ENCODE measurements at regions not wholly inside any gene's neighbourhood (a gene's known extent, or its start where the extent isn't known, plus 50 kb on each side); places are given as distances from the start of the nearest gene placed in this dataset.

- TF ChIP-seq, protein P1, sequence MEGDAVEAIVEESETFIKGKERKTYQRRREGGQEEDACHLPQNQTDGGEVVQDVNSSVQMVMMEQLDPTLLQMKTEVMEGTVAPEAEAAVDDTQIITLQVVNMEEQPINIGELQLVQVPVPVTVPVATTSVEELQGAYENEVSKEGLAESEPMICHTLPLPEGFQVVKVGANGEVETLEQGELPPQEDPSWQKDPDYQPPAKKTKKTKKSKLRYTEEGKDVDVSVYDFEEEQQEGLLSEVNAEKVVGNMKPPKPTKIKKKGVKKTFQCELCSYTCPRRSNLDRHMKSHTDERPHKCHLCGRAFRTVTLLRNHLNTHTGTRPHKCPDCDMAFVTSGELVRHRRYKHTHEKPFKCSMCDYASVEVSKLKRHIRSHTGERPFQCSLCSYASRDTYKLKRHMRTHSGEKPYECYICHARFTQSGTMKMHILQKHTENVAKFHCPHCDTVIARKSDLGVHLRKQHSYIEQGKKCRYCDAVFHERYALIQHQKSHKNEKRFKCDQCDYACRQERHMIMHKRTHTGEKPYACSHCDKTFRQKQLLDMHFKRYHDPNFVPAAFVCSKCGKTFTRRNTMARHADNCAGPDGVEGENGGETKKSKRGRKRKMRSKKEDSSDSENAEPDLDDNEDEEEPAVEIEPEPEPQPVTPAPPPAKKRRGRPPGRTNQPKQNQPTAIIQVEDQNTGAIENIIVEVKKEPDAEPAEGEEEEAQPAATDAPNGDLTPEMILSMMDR (IDR thresholded peaks at IDR 0.05; ENCODE audit: low read depth, low read length): no peak
- no peak overlapping the region for H3K4me3 ChIP-seq (ENCODE audit: low read depth, low read length)
Observed at GRCh38 chr2:101568969-101569368, 94.1 kb upstream of the RFX8 start.

- no peak overlapping the region for H3K4me3 ChIP-seq (ENCODE audit: low read depth, low read length)
Observed at GRCh38 chr2:101566632-101567228, 91.8 kb upstream of the RFX8 start.

DNA sequence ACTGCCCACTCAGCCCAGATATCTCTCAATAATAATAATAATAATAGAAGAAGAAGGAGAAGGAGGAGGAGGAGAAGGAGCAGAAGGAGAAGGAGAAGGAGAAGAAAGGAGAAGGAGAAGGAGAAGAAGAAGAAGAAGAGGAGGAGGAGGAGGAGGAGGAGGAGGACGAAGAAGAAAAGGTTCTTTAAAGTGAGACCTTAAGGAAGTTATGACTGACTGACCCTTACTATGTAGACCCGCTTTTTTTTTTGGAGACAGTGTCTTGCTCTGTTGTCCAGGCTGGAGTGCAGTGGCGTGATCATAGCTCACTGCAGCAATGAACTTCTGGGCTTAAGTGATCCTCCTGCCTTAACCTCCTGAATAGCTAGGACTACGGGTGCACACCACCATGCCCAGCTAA is 88.9 kb upstream of the RFX8 start:
- TF ChIP-seq, protein P1 (IDR thresholded peaks at IDR 0.05; ENCODE audit: low read depth, low read length): no peak
- H3K4me3 ChIP-seq (ENCODE audit: low read depth, low read length): no peak overlapping the region

More at GRCh38 chr2:101566632-101567228, 91.8 kb upstream of the RFX8 start:
- TF ChIP-seq, protein P1 (IDR thresholded peaks at IDR 0.05; ENCODE audit: low read depth, low read length): no peak

- TF ChIP-seq, protein P1 (IDR thresholded peaks at IDR 0.05; ENCODE audit: low read depth, low read length): no peak
- H3K4me3 ChIP-seq (ENCODE audit: low read depth, low read length): no peak overlapping the region
Observed at GRCh38 chr2:101560780-101561315, 85.9 kb upstream of the RFX8 start.

GRCh38 chr2:101559551-101559950 is 84.6 kb upstream of the RFX8 start:
- H3K4me3 ChIP-seq (ENCODE audit: low read depth, low read length): no peak overlapping the region
- TF ChIP-seq, protein P1 (IDR thresholded peaks at IDR 0.05; ENCODE audit: low read depth, low read length): no peak

- peak overlapping the region; percentile 30; the same call in 1 of the 2 replicates for H3K4me3 ChIP-seq (ENCODE audit: low read depth, low read length)
- TF ChIP-seq, protein P1 (IDR thresholded peaks at IDR 0.05; ENCODE audit: low read depth, low read length): no peak
Observed at GRCh38 chr2:101558740-101559525, 84.0 kb upstream of the RFX8 start.

DNA sequence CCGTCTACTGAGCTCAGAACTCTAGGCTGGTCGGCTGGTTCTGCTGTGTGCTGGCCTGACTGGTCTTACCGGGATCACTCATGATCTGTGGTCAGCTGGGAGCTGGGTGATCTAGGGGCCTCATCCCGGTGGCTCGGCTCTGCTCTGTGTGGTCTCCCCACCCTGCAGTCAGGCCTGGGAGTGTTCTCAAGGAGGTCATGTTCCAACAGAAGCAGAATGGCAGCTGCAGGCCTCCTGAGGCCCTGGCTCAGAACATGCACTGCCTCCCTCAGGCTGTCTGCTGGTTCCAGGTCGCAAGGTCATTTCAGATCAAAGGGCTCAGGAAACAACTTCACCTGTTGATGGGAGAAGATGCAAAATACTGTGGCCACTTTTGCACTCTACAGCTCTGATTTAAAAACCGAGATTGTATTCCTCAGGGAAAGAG is 81.1 kb upstream of the RFX8 start:
- no peak overlapping the region for H3K4me3 ChIP-seq (ENCODE audit: low read depth, low read length)
- TF ChIP-seq, protein P1 (IDR thresholded peaks at IDR 0.05; ENCODE audit: low read depth, low read length): no peak
